GM12873 (cell line): ENCODE measurements at regions not wholly inside any gene's neighbourhood (a gene's known extent, or its start where the extent isn't known, plus 50 kb on each side); places are given as distances from the start of the nearest gene placed in this dataset.

ENCODE experiments used
- TF ChIP-seq, protein P1 (sequence below): IDR thresholded peaks from 2 replicates; pipeline ENCODE4 v1.5.1; 2012; ENCODE audit warnings: low read depth, mild to moderate bottlenecking, moderate library complexity, low read length, control low read depth; ENCODE audit not compliant: insufficient read depth; ENCODE audit errors: missing control alignments

DNA sequence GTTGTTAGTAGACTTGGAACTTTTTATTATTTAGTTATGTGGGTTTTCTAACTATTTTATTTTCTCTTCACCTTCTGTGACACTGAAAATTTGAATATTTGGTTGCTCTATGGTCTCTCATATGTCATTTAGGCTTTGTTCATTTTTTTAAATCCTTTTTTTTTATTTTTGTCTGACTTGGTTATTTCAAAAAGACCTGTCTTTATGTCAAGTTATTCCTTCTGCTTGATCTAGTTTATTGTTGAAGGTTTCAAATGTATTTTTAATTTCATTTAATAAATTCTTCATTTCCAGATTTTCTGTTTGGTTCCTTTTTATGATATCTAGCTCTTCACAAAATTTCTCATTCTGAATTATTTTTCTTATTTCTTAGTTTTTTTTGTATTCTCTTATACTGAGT is 160.6 kb upstream of the ATP5MC3 start:
- TF ChIP-seq, protein P1, sequence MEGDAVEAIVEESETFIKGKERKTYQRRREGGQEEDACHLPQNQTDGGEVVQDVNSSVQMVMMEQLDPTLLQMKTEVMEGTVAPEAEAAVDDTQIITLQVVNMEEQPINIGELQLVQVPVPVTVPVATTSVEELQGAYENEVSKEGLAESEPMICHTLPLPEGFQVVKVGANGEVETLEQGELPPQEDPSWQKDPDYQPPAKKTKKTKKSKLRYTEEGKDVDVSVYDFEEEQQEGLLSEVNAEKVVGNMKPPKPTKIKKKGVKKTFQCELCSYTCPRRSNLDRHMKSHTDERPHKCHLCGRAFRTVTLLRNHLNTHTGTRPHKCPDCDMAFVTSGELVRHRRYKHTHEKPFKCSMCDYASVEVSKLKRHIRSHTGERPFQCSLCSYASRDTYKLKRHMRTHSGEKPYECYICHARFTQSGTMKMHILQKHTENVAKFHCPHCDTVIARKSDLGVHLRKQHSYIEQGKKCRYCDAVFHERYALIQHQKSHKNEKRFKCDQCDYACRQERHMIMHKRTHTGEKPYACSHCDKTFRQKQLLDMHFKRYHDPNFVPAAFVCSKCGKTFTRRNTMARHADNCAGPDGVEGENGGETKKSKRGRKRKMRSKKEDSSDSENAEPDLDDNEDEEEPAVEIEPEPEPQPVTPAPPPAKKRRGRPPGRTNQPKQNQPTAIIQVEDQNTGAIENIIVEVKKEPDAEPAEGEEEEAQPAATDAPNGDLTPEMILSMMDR = no peak

GRCh38 chr2:175330195-175330594 is 148.7 kb upstream of the ATP5MC3 start:
- TF ChIP-seq, protein P1 = no peak

DNA sequence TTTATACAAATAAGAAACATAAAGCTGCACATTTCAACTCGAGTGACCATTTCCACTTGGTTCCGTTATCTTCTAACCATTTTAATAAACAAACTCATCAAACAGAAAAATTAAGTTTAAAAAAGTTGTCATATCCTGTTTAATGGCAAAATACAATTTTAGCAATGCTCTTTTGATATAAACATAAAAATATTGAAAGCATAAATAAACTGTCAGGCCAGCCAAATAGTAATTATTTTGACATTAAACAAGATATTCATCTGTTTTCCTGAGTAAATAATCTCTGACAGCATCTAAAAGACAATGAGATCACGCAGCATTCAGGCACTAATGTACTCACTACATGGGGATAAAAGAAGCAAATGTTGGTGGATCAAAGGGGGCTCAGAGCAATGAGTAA is 145.3 kb upstream of the ATP5MC3 start:
- TF ChIP-seq, protein P1 = no peak

DNA sequence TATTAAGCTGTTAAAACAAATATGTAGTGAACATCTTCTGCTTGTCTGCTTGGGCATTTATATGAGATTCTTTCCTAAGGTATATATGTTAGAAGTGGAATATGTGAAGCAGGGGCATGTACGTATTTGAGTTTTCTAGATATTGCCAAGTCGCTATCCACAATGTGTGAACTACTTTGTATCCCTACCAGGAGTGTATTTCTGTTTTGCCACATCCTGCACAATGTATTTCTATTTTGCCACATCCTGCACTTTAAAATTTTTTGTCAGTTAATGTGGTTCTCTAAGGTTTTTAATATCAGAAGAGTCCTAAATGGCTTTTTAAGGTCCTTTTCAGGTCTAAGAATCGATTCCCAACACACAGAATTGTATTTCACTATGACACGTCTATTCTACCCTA is 141.7 kb upstream of the ATP5MC3 start:
- TF ChIP-seq, protein P1 = no peak

DNA sequence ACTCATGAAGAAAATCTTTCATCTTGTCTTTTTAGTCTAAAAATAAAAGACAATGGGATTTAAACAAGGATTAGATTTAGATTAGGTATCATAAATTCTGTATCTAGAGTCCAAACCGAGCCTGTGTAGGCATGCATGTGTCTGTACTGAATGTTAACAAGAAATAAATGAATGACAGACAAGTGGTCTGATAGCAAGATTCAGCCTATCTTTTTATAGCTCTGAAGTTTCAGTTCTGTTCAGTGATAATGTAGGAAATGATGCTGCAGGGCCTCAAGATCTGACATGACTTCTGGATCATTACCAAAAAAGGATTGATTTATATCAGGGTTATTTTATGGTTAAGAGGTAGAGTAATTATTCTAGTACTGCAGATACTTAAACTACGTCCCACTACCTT is 137.0 kb upstream of the ATP5MC3 start:
- TF ChIP-seq, protein P1 = no peak

GRCh38 chr2:175317751-175318150 is 136.2 kb upstream of the ATP5MC3 start:
- TF ChIP-seq, protein P1 = no peak

DNA sequence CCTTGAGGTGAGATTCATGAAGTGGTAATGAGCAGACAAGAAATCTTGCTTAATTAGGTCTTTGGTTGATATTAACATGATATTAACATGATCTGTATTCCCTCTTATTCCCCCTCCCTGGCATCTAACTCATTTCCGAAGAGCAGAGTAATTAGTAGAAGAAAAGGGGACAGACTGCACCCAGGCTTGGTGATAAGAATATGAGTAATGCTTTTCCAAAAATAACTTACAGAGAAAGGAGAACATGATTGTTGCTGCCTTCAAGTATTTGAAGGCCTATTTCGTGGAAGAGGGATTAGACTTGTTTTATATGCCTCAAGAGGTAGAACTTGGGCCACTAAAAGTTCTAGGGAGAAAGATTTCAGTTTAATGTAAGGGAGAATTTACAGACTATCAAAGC is 130.6 kb upstream of the ATP5MC3 start:
- TF ChIP-seq, protein P1 = no peak

DNA sequence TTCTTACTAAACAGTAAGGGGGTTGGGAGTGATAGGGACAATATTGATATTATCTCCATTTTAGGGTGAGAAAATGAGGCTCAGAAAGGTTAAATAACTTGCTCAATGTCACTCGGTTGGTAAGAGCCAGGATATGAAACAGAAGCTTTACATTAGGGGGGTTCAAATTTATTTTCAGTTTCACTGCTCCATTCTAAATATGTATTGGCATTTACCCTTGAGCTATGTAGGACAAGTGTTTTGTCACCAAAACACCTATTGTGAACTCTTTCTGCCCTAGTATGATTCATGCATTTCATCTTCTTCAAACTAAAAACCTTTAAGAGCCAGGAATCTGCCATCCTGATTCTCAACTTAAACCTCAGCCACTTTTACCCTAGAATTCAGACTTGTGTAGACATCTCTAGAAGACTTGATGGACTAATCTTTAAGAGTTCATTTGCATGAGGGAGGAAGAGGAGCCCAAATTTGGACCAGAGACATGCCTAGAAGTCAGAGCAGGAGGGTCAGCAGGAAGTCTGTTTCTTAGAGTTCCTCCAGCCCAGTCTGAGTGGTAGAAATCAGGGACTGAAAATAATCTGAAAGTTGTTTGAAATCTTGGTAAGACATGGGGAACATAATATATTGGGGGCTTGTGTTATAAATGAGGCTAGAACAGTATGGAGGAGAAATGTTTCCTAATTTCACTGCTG is 129.4 kb upstream of the ATP5MC3 start:
- TF ChIP-seq, protein P1 = no peak
